LNCaP clone FGC (cell line): ENCODE measurements at regions not wholly inside any gene's neighbourhood (a gene's known extent, or its start where the extent isn't known, plus 50 kb on each side); places are given as distances from the start of the nearest gene placed in this dataset.

Experiments
- DNase-seq: peaks from one replicate; pipeline ENCODE4 v3.0.0-alpha.2; 2011; ENCODE audit warnings: low read depth
- H3K4me3 ChIP-seq: 2 replicates; pipeline ENCODE4 v1.5.1; 2011; ENCODE audit warnings: mild to moderate bottlenecking, low read depth, low read length, control low read depth
- CTCF ChIP-seq: IDR thresholded peaks from 2 replicates; pipeline ENCODE4 v1.5.1; 2012; ENCODE audit warnings: mild to moderate bottlenecking; ENCODE audit not compliant: control insufficient read depth, insufficient read depth; ENCODE audit errors: extremely low read depth

GRCh38 chr1:43052786-43053439, 94.2 kb upstream of the SLC2A1 start:
- H3K4me3 ChIP-seq = no peak overlapping the region
- TF ChIP-seq CTCF = no peak
- no peak for DNase-seq

- no peak overlapping the region for H3K4me3 ChIP-seq
- TF ChIP-seq CTCF = no peak
- DNase-seq = no peak
Observed at GRCh38 chr1:43052322-43052721, 93.7 kb upstream of the SLC2A1 start.

- no peak for TF ChIP-seq CTCF
- H3K4me3 ChIP-seq = no peak overlapping the region
- no peak for DNase-seq
Observed at GRCh38 chr1:43049481-43049880, 90.8 kb upstream of the SLC2A1 start.

- H3K4me3 ChIP-seq = no peak overlapping the region
- TF ChIP-seq CTCF = no peak
- no peak for DNase-seq
Observed at GRCh38 chr1:43048601-43049011, 89.9 kb upstream of the SLC2A1 start.

GRCh38 chr1:43047135-43047534, 88.5 kb upstream of the SLC2A1 start:
- no peak for DNase-seq
- no peak overlapping the region for H3K4me3 ChIP-seq
- TF ChIP-seq CTCF = no peak

- TF ChIP-seq CTCF = no peak
- DNase-seq = no peak
- no peak overlapping the region for H3K4me3 ChIP-seq
Observed at GRCh38 chr1:43044572-43045361, 86.1 kb upstream of the SLC2A1 start.
